Large intestine (tissue), 3 donors: ENCODE measurements at regions not wholly inside any gene's neighbourhood (a gene's known extent, or its start where the extent isn't known, plus 50 kb on each side); places are given as distances from the start of the nearest gene placed in this dataset.
"Not testable (repeated sequence)": the region's sequence is repeated elsewhere in the genome, so short reads cannot be mapped to it uniquely, and the experiment has no call there.

ENCODE experiments used
- DNase-seq, 2 donors: peaks; one replicate each; pipeline versions ENCODE4 v3.0.0 to v3.0.0-alpha.2; 2013
- H3K27ac ChIP-seq: one replicate; pipeline ENCODE4 v1.5.1; 2013; ENCODE audit warnings: low read length
- H3K27me3 ChIP-seq: 2 replicates; pipeline ENCODE4 v1.6.1; 2013; ENCODE audit warnings: low read length; ENCODE audit not compliant: control insufficient read depth, insufficient read depth
- H3K36me3 ChIP-seq: 2 replicates; pipeline ENCODE4 v1.6.1; 2013; ENCODE audit warnings: low read length; ENCODE audit not compliant: control insufficient read depth, insufficient read depth
- H3K4me1 ChIP-seq: one replicate; pipeline ENCODE4 v1.6.1; 2013; ENCODE audit warnings: low read length; ENCODE audit not compliant: control insufficient read depth, insufficient read depth
- H3K4me3 ChIP-seq: one replicate; pipeline ENCODE4 v1.5.1; 2013; ENCODE audit warnings: low read length
- H3K9me3 ChIP-seq: one replicate; pipeline ENCODE4 v1.6.1; 2013; ENCODE audit warnings: mild to moderate bottlenecking, low read depth, low read length, moderate library complexity; ENCODE audit not compliant: control insufficient read depth
- WGBS: methylation state at CpG from one replicate; pipeline ENCODE4 v1.1.5; 2013; ENCODE audit warnings: low lambda C conversion rate; ENCODE audit not compliant: insufficient coverage; 5-methylcytosine and 5-hydroxymethylcytosine counted together

DNA sequence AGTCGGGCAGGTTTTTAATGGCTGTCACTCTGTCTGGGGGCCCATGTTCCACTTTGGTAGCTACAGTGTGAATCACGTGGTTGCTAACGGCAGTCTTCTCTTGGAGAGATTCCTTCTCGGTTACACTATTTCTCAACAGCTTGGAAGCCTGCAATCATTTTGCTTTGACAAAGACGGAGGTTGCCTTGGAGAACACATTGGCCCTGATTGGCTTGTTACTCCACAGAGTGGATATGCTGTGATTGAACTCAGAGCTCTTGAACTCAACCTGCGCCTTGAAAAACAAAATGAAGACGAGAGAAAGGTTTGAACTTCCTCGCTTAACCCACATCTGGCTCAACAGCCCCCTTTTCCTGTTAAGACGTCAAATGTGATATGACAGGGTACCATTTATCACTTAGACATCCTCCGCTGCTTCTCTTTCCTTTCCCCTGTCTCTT is 218.9 kb downstream of the MAF start:
- peak; percentile 53 to 80 for DNase-seq
- H3K4me3 ChIP-seq: no peak overlapping the region
- peak overlapping the region; percentile 84 for H3K27ac ChIP-seq
- H3K9me3 ChIP-seq: no peaks in the 10 kb centered on the region
- H3K4me1 ChIP-seq: peaks cover 12% of the 10 kb centered on the region
- H3K36me3 ChIP-seq: no peaks in the 10 kb centered on the region
- no peaks in the 10 kb centered on the region for H3K27me3 ChIP-seq
- WGBS: 67% methylated on average over 3 of the region's 10 CpGs

GRCh38 chr16:79380995-79381602 is 219.4 kb downstream of the MAF start:
- no peak overlapping the region for H3K4me3 ChIP-seq
- WGBS: 11% methylated on average over 5 of the region's 9 CpGs
- H3K36me3 ChIP-seq: no peaks in the 10 kb centered on the region
- peaks cover 12% of the 10 kb centered on the region for H3K4me1 ChIP-seq
- DNase-seq: peak; percentile 61 to 84
- H3K27me3 ChIP-seq: no peaks in the 10 kb centered on the region
- H3K9me3 ChIP-seq: no peaks in the 10 kb centered on the region
- peak overlapping the region; percentile 84 for H3K27ac ChIP-seq

GRCh38 chr16:79379095-79379494 is 221.4 kb downstream of the MAF start:
- no peak for DNase-seq
- H3K27me3 ChIP-seq: no peaks in the 10 kb centered on the region
- H3K9me3 ChIP-seq: no peaks in the 10 kb centered on the region
- H3K27ac ChIP-seq: no peak overlapping the region
- H3K36me3 ChIP-seq: no peaks in the 10 kb centered on the region
- no peak overlapping the region for H3K4me3 ChIP-seq
- no CpG with 5 or more reads among the region's 3 CpGs for WGBS
- H3K4me1 ChIP-seq: peaks cover 12% of the 10 kb centered on the region

DNA sequence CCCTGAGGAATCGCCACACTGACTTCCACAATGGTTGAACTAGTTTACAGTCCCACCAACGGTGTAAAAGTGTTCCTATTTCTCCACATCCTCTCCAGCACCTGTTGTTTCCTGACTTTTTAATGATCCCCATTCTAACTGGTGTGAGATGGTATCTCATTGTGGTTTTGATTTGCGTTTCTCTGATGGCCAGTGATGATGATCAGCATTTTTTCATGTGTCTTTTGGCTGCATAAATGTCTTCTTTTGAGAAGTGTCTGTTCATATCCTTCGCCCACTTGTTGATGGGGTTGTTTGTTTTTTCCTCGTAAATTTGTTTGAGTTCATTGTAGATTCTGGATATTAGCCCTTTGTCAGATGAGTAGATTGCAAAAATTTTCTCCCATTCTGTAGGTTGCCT is 223.5 kb downstream of the MAF start:
- WGBS: no CpG with 5 or more reads among the region's 5 CpGs

GRCh38 chr16:79375351-79375750 is 225.2 kb downstream of the MAF start:
- no peaks in the 10 kb centered on the region for H3K36me3 ChIP-seq
- no peaks in the 10 kb centered on the region for H3K27me3 ChIP-seq
- H3K4me1 ChIP-seq: no peaks in the 10 kb centered on the region
- H3K9me3 ChIP-seq: no peaks in the 10 kb centered on the region
- DNase-seq: no peak
- H3K27ac ChIP-seq: no peak overlapping the region
- no peak overlapping the region for H3K4me3 ChIP-seq

More for the DNA sequence above, 223.5 kb downstream of the MAF start:
- not testable (repeated sequence) for H3K27me3 ChIP-seq, H3K36me3 ChIP-seq, H3K9me3 ChIP-seq, H3K4me3 ChIP-seq, H3K27ac ChIP-seq, DNase-seq
- H3K4me1 ChIP-seq: peaks cover 11% of the 10 kb centered on the region

- H3K36me3 ChIP-seq: no peaks in the 10 kb centered on the region
- no peak overlapping the region for H3K27ac ChIP-seq
- no CpG with 5 or more reads among the region's 7 CpGs for WGBS
- H3K4me1 ChIP-seq: no peaks in the 10 kb centered on the region
- DNase-seq: peak in 1 of 2 donors; percentile 11
- H3K27me3 ChIP-seq: no peaks in the 10 kb centered on the region
- no peak overlapping the region for H3K4me3 ChIP-seq
- no peaks in the 10 kb centered on the region for H3K9me3 ChIP-seq
Measured at GRCh38 chr16:79372503-79373184, 227.9 kb downstream of the MAF start.

DNA sequence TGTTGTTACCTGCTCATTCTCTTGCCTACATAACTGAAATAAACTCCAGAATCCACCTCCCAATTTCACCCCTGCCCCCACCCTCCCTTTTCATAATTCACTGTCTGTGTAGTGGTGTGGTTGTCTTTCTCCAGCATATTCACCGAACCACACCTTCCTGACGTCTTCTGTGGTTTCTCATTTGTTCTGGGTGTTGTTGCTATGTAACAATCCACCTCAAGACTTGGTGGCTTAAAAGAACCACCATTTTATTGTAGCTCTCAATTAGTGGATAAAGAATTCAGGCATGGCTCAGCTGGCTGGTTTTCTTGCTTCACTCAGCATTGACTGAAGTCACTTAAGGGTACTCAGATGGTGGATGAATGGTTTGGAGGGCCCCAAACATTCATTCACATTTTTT is 229.8 kb downstream of the MAF start:
- no CpG with 5 or more reads among the region's 2 CpGs for WGBS
- no peaks in the 10 kb centered on the region for H3K36me3 ChIP-seq

GRCh38 chr16:79369796-79370195 is 230.7 kb downstream of the MAF start:
- WGBS: no CpG with 5 or more reads among the region's 3 CpGs
- H3K4me1 ChIP-seq: no peaks in the 10 kb centered on the region
- no peak overlapping the region for H3K27ac ChIP-seq
- no peaks in the 10 kb centered on the region for H3K27me3 ChIP-seq
- H3K9me3 ChIP-seq: no peaks in the 10 kb centered on the region
- H3K36me3 ChIP-seq: no peaks in the 10 kb centered on the region
- H3K4me3 ChIP-seq: no peak overlapping the region
- DNase-seq: no peak

More for the DNA sequence above, 229.8 kb downstream of the MAF start:
- no peaks in the 10 kb centered on the region for H3K4me1 ChIP-seq
- H3K27ac ChIP-seq: no peak overlapping the region
- H3K4me3 ChIP-seq: no peak overlapping the region
- DNase-seq: no peak
- no peaks in the 10 kb centered on the region for H3K9me3 ChIP-seq
- H3K27me3 ChIP-seq: no peaks in the 10 kb centered on the region

DNA sequence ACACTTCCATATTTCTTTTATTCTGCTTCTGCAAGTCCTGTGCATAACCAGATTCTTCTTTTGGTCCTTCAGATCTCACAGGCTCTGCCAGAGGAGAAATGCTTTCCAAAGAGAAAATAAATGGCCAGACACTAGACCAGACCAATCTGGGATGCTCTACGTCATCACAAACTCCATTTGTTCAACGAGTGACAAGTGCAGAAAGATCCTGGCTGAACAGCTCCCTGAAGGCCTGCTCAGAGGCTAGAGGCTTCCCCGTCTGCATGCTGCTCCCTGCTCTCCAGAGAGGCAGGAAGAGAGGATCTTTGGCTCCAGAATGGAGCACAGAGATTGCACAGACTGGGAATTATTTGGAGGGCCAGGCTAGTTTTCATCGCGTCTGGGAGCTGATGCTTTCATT is 232.7 kb downstream of the MAF start:
- H3K9me3 ChIP-seq: no peaks in the 10 kb centered on the region
- no peaks in the 10 kb centered on the region for H3K27me3 ChIP-seq
- no peak for DNase-seq
- no peak overlapping the region for H3K27ac ChIP-seq
- no peaks in the 10 kb centered on the region for H3K4me1 ChIP-seq
- H3K4me3 ChIP-seq: no peak overlapping the region
- H3K36me3 ChIP-seq: no peaks in the 10 kb centered on the region
- WGBS: no CpG with 5 or more reads among the region's 5 CpGs

DNA sequence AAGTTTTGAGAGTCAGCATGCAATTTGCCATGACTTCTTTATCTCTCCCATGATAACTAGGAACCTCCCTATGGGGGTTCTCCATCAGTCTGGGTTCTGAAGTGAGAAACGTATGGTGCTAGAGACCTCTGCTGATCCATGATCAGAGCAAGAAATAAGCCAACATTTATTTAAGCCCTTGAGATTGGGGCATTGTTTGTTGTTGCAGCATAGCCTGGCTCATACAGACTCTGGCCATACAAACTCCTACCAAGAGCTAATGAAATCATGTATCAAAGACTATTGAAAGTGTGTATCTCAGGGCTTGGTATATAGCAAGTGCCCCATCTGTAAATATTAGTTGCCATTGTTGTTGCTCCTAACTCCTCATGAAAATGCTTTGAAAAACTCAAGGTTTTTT is 233.9 kb downstream of the MAF start:
- DNase-seq: no peak
- H3K27me3 ChIP-seq: no peaks in the 10 kb centered on the region
- H3K4me1 ChIP-seq: no peaks in the 10 kb centered on the region
- H3K27ac ChIP-seq: no peak overlapping the region
- no CpG with 5 or more reads among the region's 1 CpG for WGBS
- no peaks in the 10 kb centered on the region for H3K9me3 ChIP-seq
- no peak overlapping the region for H3K4me3 ChIP-seq
- no peaks in the 10 kb centered on the region for H3K36me3 ChIP-seq

- no CpG with 5 or more reads among the region's 4 CpGs for WGBS
Measured at GRCh38 chr16:79365702-79366101, 234.8 kb downstream of the MAF start.

More at GRCh38 chr16:79365702-79366101, 234.8 kb downstream of the MAF start:
- Histone ChIP-seq H3K4me1 (no peaks in the 10 kb centered on the region), H3K27me3 (no peaks in the 10 kb centered on the region), H3K36me3 (no peaks in the 10 kb centered on the region), H3K9me3 (no peaks in the 10 kb centered on the region), H3K4me3 (no peak overlapping the region), H3K27ac (no peak overlapping the region)
- no peak for DNase-seq
